GM23338 (cell line): ENCODE measurements at regions not wholly inside any gene's neighbourhood (a gene's known extent, or its start where the extent isn't known, plus 50 kb on each side); places are given as distances from the start of the nearest gene placed in this dataset.

Experiments
- ATAC-seq: fragments of 200-7000 bp; cut with Tn5 transposase; 3 replicates; pipeline ENCODE4 v1.9.1; 2020
- DNase-seq: peaks from one replicate; pipeline ENCODE4 v3.0.0-alpha.2; 2015; ENCODE audit warnings: low spot score
- H2AFZ ChIP-seq: fragments of 200-600 bp; sonication (generic); 2 replicates; pipeline ENCODE4 v1.8.0; 2016; ENCODE audit warnings: antibody characterized with exemption, mild to moderate bottlenecking, moderate library complexity
- H3F3A ChIP-seq: fragments of 200-600 bp; sonication (generic); replicated peaks from 2 replicates; pipeline ENCODE4 v1.8.0; 2017; ENCODE audit warnings: antibody characterized with exemption, mixed run types, low read depth
- H3K27ac ChIP-seq: fragments of 200-600 bp; sonication (generic); 2 replicates; pipeline ENCODE4 v1.6.1; 2016; ENCODE audit warnings: low read depth
- H3K27me3 ChIP-seq: fragments of 200-600 bp; sonication (generic); 2 replicates; pipeline ENCODE4 v1.8.0; 2016; ENCODE audit warnings: mild to moderate bottlenecking, mixed run types, moderate library complexity; ENCODE audit not compliant: insufficient read depth
- H3K36me3 ChIP-seq: fragments of 200-600 bp; sonication (generic); 2 replicates; pipeline ENCODE4 v1.8.0; 2016; ENCODE audit warnings: mild to moderate bottlenecking; ENCODE audit not compliant: insufficient read depth
- H3K4me1 ChIP-seq: fragments of 200-600 bp; sonication (generic); 2 replicates; pipeline ENCODE4 v1.8.0; 2016; ENCODE audit warnings: mild to moderate bottlenecking, moderate library complexity; ENCODE audit not compliant: insufficient read depth
- H3K4me2 ChIP-seq: fragments of 200-600 bp; sonication (generic); 2 replicates; pipeline ENCODE4 v1.7.1; 2017; ENCODE audit warnings: mixed run types
- H3K4me3 ChIP-seq: fragments of 200-600 bp; sonication (generic); 2 replicates; pipeline ENCODE4 v1.6.1; 2016; ENCODE audit warnings: mixed run types
- H3K79me2 ChIP-seq: fragments of 200-600 bp; sonication (generic); replicated peaks from 2 replicates; pipeline ENCODE4 v1.8.0; 2017; ENCODE audit warnings: mild to moderate bottlenecking; ENCODE audit not compliant: insufficient read depth
- H3K9me2 ChIP-seq: fragments of 200-600 bp; sonication (generic); 2 replicates; pipeline ENCODE4 v1.8.0; 2017; ENCODE audit not compliant: insufficient read depth
- H4K20me1 ChIP-seq: fragments of 200-600 bp; sonication (generic); replicated peaks from 2 replicates; pipeline ENCODE4 v1.8.0; 2017; ENCODE audit warnings: mild to moderate bottlenecking; ENCODE audit not compliant: insufficient read depth
- H3K27ac Mint-ChIP-seq: 2 replicates; pipeline ENCODE4 v1.8.0; 2020; ENCODE audit warnings: inconsistent platforms, mild to moderate bottlenecking, moderate library complexity, mixed read lengths
- H3K27me3 Mint-ChIP-seq: 3 replicates; pipeline ENCODE4 v1.8.0; 2022; ENCODE audit warnings: low read depth, mild to moderate bottlenecking, moderate library complexity, mixed read lengths, inconsistent platforms; ENCODE audit not compliant: insufficient read depth, poor library complexity
- H3K36me3 Mint-ChIP-seq: 3 replicates; pipeline ENCODE4 v1.8.0; 2021; ENCODE audit warnings: low read depth, mild to moderate bottlenecking, inconsistent platforms, moderate library complexity, mixed read lengths
- H3K4me1 Mint-ChIP-seq: 3 replicates; pipeline ENCODE4 v1.8.0; 2020; ENCODE audit warnings: mild to moderate bottlenecking, inconsistent platforms, mixed read lengths
- H3K4me3 Mint-ChIP-seq: 3 replicates; pipeline ENCODE4 v1.8.0; 2021; ENCODE audit warnings: moderate library complexity, mild to moderate bottlenecking, inconsistent platforms, mixed read lengths
- H3K9me3 Mint-ChIP-seq: 3 replicates; pipeline ENCODE4 v1.8.0; 2020; ENCODE audit warnings: moderate library complexity, mild to moderate bottlenecking, inconsistent platforms, mixed read lengths
- CREB1 ChIP-seq: fragments of 250-450 bp; sonication (Bioruptor Pico); IDR thresholded peaks from 2 replicates; pipeline ENCODE4 v1.5.0; 2020; ENCODE audit warnings: low read depth, mild to moderate bottlenecking, moderate library complexity
- CTCF ChIP-seq, 2 experiments: fragments of 200-600 bp in 1 of 2; sonication (generic) in 1 of 2; conservative IDR thresholded peaks; 2 replicates each; pipeline versions ENCODE4 v1.5.1 to v1.6.1; 2016 to 2017; ENCODE audit warnings: antibody characterized with exemption in 2 of 2, low read depth in 2 of 2, mild to moderate bottlenecking in 2 of 2, moderate library complexity in 1 of 2
- ETS1 ChIP-seq: IDR thresholded peaks from 2 replicates; pipeline ENCODE4 v1.6.1; 2016; ENCODE audit warnings: antibody characterized with exemption
- EZH2 ChIP-seq: fragments of 200-600 bp; sonication (generic); IDR thresholded peaks from one replicate; pipeline ENCODE4 v1.8.0; 2017; ENCODE audit warnings: antibody characterized with exemption, mild to moderate bottlenecking, low read depth; ENCODE audit not compliant: unreplicated experiment
- EZH2phosphoT487 ChIP-seq: fragments of 200-600 bp; sonication (generic); IDR thresholded peaks from one replicate; pipeline ENCODE4 v1.8.1; 2018; ENCODE audit warnings: antibody characterized with exemption; ENCODE audit not compliant: unreplicated experiment
- JUNB ChIP-seq: IDR thresholded peaks from one replicate; pipeline ENCODE4 v1.6.1; 2016; ENCODE audit warnings: antibody characterized with exemption; ENCODE audit not compliant: unreplicated experiment
- NANOG ChIP-seq: IDR thresholded peaks from 2 replicates; pipeline ENCODE4 v1.6.1; 2016; ENCODE audit warnings: antibody characterized with exemption, borderline replicate concordance
- POLR2AphosphoS5 ChIP-seq: IDR thresholded peaks from 2 replicates; pipeline ENCODE4 v1.6.1; 2016; ENCODE audit warnings: antibody characterized with exemption, low read depth
- REST ChIP-seq: IDR thresholded peaks from one replicate; pipeline ENCODE4 v1.6.1; 2018; ENCODE audit warnings: antibody characterized with exemption; ENCODE audit not compliant: unreplicated experiment
- STAT1 ChIP-seq: IDR thresholded peaks from one replicate; pipeline ENCODE4 v1.6.1; 2016; ENCODE audit warnings: antibody characterized with exemption; ENCODE audit not compliant: unreplicated experiment
- ZNF114 ChIP-seq: fragments of 250-450 bp; sonication (Bioruptor Pico); IDR thresholded peaks from 2 replicates; pipeline ENCODE4 v1.5.0; 2020; ENCODE audit warnings: mild to moderate bottlenecking, moderate library complexity
- ZNF331 ChIP-seq: fragments of 250-450 bp; sonication (Bioruptor Pico); IDR thresholded peaks from 2 replicates; pipeline ENCODE4 v1.5.0; 2020; ENCODE audit warnings: low read depth, mild to moderate bottlenecking, moderate library complexity
- ZNF462 ChIP-seq: fragments of 250-450 bp; sonication (Bioruptor Pico); IDR thresholded peaks from 2 replicates; pipeline ENCODE4 v1.5.0; 2020; ENCODE audit warnings: mild to moderate bottlenecking, moderate library complexity

- Histone ChIP-seq H3K4me2 (no peak overlapping the region), H3K4me1 (peaks cover 8% of the 10 kb centered on the region; the same call in 1 of the 2 replicates), H3F3A (no peaks in the 10 kb centered on the region), H2AFZ (no peak overlapping the region), H3K9me2 (no peaks in the 10 kb centered on the region; the same call in 1 of the 2 replicates), H3K27ac (no peak overlapping the region), H4K20me1 (no peaks in the 10 kb centered on the region), H3K27me3 (no peaks in the 10 kb centered on the region), H3K79me2 (no peaks in the 10 kb centered on the region), H3K36me3 (no peaks in the 10 kb centered on the region), H3K4me3 (no peak overlapping the region)
- Mint-ChIP-seq H3K27ac (no peak overlapping the region), H3K4me1 (peaks cover 33% of the 10 kb centered on the region), H3K4me3 (no peak overlapping the region), H3K27me3 (peaks cover 10% of the 10 kb centered on the region), H3K9me3 (peaks cover 10% of the 10 kb centered on the region; the same call in 2 of the 3 replicates), H3K36me3 (peaks cover 3% of the 10 kb centered on the region; the same call in 1 of the 3 replicates)
- TF ChIP-seq EZH2 = no peak
- no peak for TF ChIP-seq POLR2AphosphoS5
- no peak for TF ChIP-seq ZNF462 (CRISPR knock-in tag)
- TF ChIP-seq EZH2phosphoT487 = no peak
- no peak for TF ChIP-seq JUNB
- TF ChIP-seq STAT1 = no peak
- TF ChIP-seq ZNF114 (CRISPR knock-in tag) = no peak
- TF ChIP-seq NANOG = no peak
- TF ChIP-seq ZNF331 = no peak
- TF ChIP-seq REST = no peak
- no peak for TF ChIP-seq CTCF (conservative IDR thresholded peaks at IDR 0.05; ENCODE audit: low read depth in 2 of 2)
- TF ChIP-seq ETS1 = no peak
- TF ChIP-seq CREB1 (CRISPR knock-in tag) = no peak
- ATAC-seq (no peak), DNase-seq (no peak)
Measured at GRCh38 chr1:59018446-59018845, 234.6 kb upstream of the JUN start.
